DND-41 (cell line): ENCODE measurements at regions not wholly inside any gene's neighbourhood (a gene's known extent, or its start where the extent isn't known, plus 50 kb on each side); places are given as distances from the start of the nearest gene placed in this dataset.

Experiments
- CTCF ChIP-seq: IDR thresholded peaks from 2 replicates; pipeline ENCODE4 v1.5.1; 2012; ENCODE audit warnings: borderline replicate concordance, low read length, moderate library complexity, mild to moderate bottlenecking; ENCODE audit not compliant: poor library complexity, severe bottlenecking; ENCODE audit errors: extremely low read depth
- EZH2 ChIP-seq: IDR thresholded peaks from 3 replicates; pipeline ENCODE4 v1.6.1; 2012; ENCODE audit warnings: borderline replicate concordance, low read depth, mild to moderate bottlenecking, moderate library complexity, low read length, inconsistent platforms; ENCODE audit not compliant: severe bottlenecking

- no peak for TF ChIP-seq EZH2
- no peak for TF ChIP-seq CTCF
These were observed 241.6 kb upstream of the HS3ST1 start for GRCh38 chr4:11670304-11670703.
